Mesenchymal stem cell (in vitro differentiated cells and primary cell): ENCODE measurements at regions not wholly inside any gene's neighbourhood (a gene's known extent, or its start where the extent isn't known, plus 50 kb on each side); places are given as distances from the start of the nearest gene placed in this dataset.

ENCODE experiments used
- DNase-seq: peaks from one replicate; pipeline ENCODE4 v3.0.0-alpha.2; 2013
- H2AFZ ChIP-seq: one replicate; pipeline ENCODE4 v1.6.1; 2013; ENCODE audit warnings: low read depth, mild to moderate bottlenecking, control low read depth, inconsistent platforms, low read length, moderate library complexity
- H2AK5ac ChIP-seq: 2 replicates; pipeline ENCODE4 v1.6.1; 2013; ENCODE audit warnings: low read length, moderate library complexity, mild to moderate bottlenecking, inconsistent platforms; ENCODE audit not compliant: severe bottlenecking
- H2BK120ac ChIP-seq: one replicate; pipeline ENCODE4 v1.6.1; 2013; ENCODE audit warnings: low read depth, mild to moderate bottlenecking, inconsistent platforms, low read length, moderate library complexity
- H2BK12ac ChIP-seq, 2 experiments: one replicate each; pipeline ENCODE4 v1.6.1; 2013; ENCODE audit warnings: inconsistent platforms in 2 of 2, low read length in 2 of 2, mild to moderate bottlenecking in 2 of 2, moderate library complexity in 2 of 2, control low read depth in 1 of 2
- H2BK15ac ChIP-seq: one replicate; pipeline ENCODE4 v1.6.1; 2013; ENCODE audit warnings: mild to moderate bottlenecking, low read depth, inconsistent platforms; ENCODE audit not compliant: poor library complexity, severe bottlenecking
- H2BK5ac ChIP-seq: 2 replicates; pipeline ENCODE4 v1.6.1; 2013; ENCODE audit warnings: low read depth, mild to moderate bottlenecking, low read length, control low read depth, inconsistent platforms; ENCODE audit not compliant: poor library complexity, severe bottlenecking
- H3K14ac ChIP-seq, 2 experiments: one replicate each; pipeline ENCODE4 v1.6.1; 2013; ENCODE audit warnings: inconsistent platforms in 2 of 2, low read length in 2 of 2, control low read depth in 1 of 2, mild to moderate bottlenecking in 1 of 2, moderate library complexity in 1 of 2
- H3K18ac ChIP-seq, 2 experiments: one replicate each; pipeline ENCODE4 v1.6.1; 2013; ENCODE audit warnings: inconsistent platforms in 2 of 2, low read length in 2 of 2, control low read depth in 1 of 2, low read depth in 1 of 2, mild to moderate bottlenecking in 1 of 2
- H3K23ac ChIP-seq, 2 experiments: one replicate each; pipeline ENCODE4 v1.6.1; 2013; ENCODE audit warnings: inconsistent platforms in 2 of 2, low read length in 2 of 2, mild to moderate bottlenecking in 2 of 2, moderate library complexity in 2 of 2, control low read depth in 1 of 2
- H3K27ac ChIP-seq: 2 replicates; pipeline ENCODE4 v1.5.1; 2013; ENCODE audit warnings: mild to moderate bottlenecking, moderate library complexity, low read length, control low read depth, inconsistent platforms; ENCODE audit not compliant: poor library complexity, severe bottlenecking
- H3K27me3 ChIP-seq, 2 experiments: 2 replicates each; pipeline versions ENCODE4 v1.6.1 to v1.7.0; 2013; ENCODE audit warnings: low read length in 2 of 2, mild to moderate bottlenecking in 2 of 2, moderate library complexity in 2 of 2, control low read depth in 1 of 2, inconsistent platforms in 1 of 2; ENCODE audit not compliant: control insufficient read depth in 1 of 2, insufficient read depth in 1 of 2
- H3K36me3 ChIP-seq, 2 experiments: 2 replicates each; pipeline versions ENCODE4 v1.6.1 to v1.7.0; 2013; ENCODE audit warnings: low read length in 2 of 2, control low read depth in 1 of 2, inconsistent platforms in 1 of 2, low read depth in 1 of 2, mild to moderate bottlenecking in 1 of 2; ENCODE audit not compliant: insufficient read depth in 2 of 2, control insufficient read depth in 1 of 2
- H3K4ac ChIP-seq, 2 experiments: one replicate each; pipeline ENCODE4 v1.6.1; 2013; ENCODE audit warnings: inconsistent platforms in 2 of 2, low read length in 2 of 2, mild to moderate bottlenecking in 2 of 2, moderate library complexity in 2 of 2, control low read depth in 1 of 2, low read depth in 1 of 2
- H3K4me1 ChIP-seq: 2 replicates; pipeline ENCODE4 v1.6.1; 2013; ENCODE audit warnings: low read depth, low read length, control low read depth; ENCODE audit not compliant: control insufficient read depth, insufficient read depth
- H3K4me2 ChIP-seq: 2 replicates; pipeline ENCODE4 v1.6.1; 2013; ENCODE audit warnings: low read length, mild to moderate bottlenecking, inconsistent platforms; ENCODE audit not compliant: poor library complexity, severe bottlenecking
- H3K4me3 ChIP-seq, 2 experiments: 2 replicates each; pipeline versions ENCODE4 v1.5.1 to v1.7.0; 2013; ENCODE audit warnings: low read length in 2 of 2, mild to moderate bottlenecking in 2 of 2, control low read depth in 1 of 2, low read depth in 1 of 2; ENCODE audit not compliant: insufficient read depth in 1 of 2
- H3K79me1 ChIP-seq: replicated peaks from 2 replicates; pipeline ENCODE4 v1.6.1; 2013; ENCODE audit warnings: mild to moderate bottlenecking, control low read depth, low read length, inconsistent platforms; ENCODE audit not compliant: poor library complexity, severe bottlenecking
- H3K9ac ChIP-seq: 2 replicates; pipeline ENCODE4 v1.7.0; 2013; ENCODE audit warnings: mild to moderate bottlenecking, low read length, moderate library complexity
- H3K9me3 ChIP-seq: 2 replicates; pipeline ENCODE4 v1.7.0; 2013; ENCODE audit warnings: mild to moderate bottlenecking, low read length; ENCODE audit not compliant: control insufficient read depth
- H4K8ac ChIP-seq: one replicate; pipeline ENCODE4 v1.6.1; 2013; ENCODE audit warnings: inconsistent platforms, mild to moderate bottlenecking, low read length, moderate library complexity
- H4K91ac ChIP-seq: one replicate; pipeline ENCODE4 v1.6.1; 2013; ENCODE audit warnings: mild to moderate bottlenecking, low read length, inconsistent platforms
- WGBS: methylation state at CpG from one replicate; pipeline ENCODE4 v1.1.7; 2013; ENCODE audit warnings: mixed read lengths; 5-methylcytosine and 5-hydroxymethylcytosine counted together

DNA sequence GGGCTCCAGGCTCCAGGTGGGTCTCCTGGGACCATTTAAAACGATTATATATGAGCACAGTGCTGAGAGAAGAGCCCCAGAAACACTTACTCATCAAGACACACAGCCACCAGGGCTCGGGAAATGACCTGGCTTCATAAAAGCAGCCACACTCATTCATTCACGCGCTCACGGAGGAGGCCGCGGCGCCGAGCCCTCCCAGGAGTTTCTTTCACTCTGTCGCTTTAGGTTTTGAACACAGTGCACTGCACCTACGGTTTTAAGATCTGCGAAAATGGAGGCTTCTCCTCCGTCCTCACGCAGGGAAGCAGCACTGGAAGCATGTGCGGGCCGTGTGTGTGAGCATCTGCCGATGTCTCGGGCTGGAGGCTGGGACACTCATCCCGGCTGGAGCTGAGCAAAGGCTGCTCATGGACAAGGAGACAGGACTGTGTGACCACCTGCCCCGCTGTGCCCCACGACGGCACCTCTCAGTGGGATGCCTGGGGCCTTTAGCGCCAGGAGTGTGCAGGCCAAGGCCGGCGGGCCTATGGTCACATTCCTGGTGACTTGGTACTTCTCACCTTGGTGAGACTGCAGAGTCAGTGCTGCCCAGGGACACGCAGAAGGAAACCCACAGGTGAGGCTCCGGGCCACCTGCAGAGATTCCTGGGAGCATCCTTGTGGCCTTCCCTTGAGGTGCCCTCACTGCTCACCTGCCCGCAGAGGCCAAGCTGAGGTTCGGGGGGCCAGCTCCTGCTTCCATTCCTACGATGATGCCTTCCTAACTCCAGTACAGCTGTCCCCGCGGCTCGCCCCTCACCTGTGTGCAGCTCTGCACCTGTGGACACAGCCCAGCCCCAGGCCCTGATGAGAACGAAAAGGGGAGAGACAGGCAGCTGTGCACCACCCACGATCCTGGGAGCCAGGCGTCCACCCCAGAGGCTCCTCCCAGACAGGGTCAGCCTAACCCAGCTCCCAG is 872.0 kb downstream of the BRD1 start:
- no peaks in the 10 kb centered on the region for H3K4me1 ChIP-seq
- DNase-seq = no peak

DNA sequence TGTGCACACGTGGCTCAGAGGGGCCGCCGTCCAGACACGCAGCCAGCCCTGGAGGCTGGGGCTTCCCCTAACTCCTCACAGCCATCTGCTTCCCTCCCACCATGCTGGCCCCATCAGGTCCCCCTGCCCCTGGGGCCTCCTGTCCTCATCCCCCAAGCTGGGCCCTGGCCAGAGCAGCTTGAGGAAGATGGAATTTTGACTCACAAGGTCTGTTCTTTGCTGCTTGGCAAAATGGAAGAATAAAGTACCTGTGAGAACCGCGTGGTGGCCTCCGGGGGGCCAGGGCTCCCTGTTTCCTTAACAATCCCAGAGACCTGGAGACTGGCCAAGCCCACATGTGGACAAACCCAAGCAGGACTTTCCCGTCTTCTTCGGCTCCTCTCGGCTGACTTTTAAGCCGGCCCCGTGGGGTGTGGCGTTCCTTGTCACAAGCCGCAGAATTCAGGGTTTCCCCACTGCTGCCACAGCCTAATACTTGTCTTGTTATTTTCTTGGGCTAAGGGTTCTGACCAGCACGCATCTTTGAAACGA is 872.8 kb downstream of the BRD1 start:
- Histone ChIP-seq H3K4me2 (no peak overlapping the region), H2BK5ac (no peak overlapping the region), H3K18ac (no peak overlapping the region), H2BK12ac (no peak overlapping the region), H3K4me3 (no peak overlapping the region), H4K91ac (no peak overlapping the region), H3K9me3 (no peaks in the 10 kb centered on the region), H3K14ac (no peak overlapping the region), H3K4ac (no peak overlapping the region), H3K23ac (no peak overlapping the region), H3K27ac (no peak overlapping the region), H3K36me3 (no peaks in the 10 kb centered on the region), H3K4me1 (no peaks in the 10 kb centered on the region), H2BK15ac (no peak overlapping the region), H2AFZ (no peak overlapping the region), H2AK5ac (no peak overlapping the region), H4K8ac (no peak overlapping the region), H3K27me3 (peaks cover 0 to 3% of the 10 kb centered on the region in 2 experiments), H3K9ac (no peak overlapping the region), H3K79me1 (no peaks in the 10 kb centered on the region), H2BK120ac (no peak overlapping the region)
- WGBS = 90% methylated on average over 16 of the region's 16 CpGs
- DNase-seq = no peak

More for the DNA sequence above, 872.0 kb downstream of the BRD1 start:
- Histone ChIP-seq H3K18ac (no peak overlapping the region), H3K9ac (no peak overlapping the region), H3K36me3 (no peaks in the 10 kb centered on the region), H3K27me3 (peaks cover 0 to 3% of the 10 kb centered on the region in 2 experiments), H3K4me3 (no peak overlapping the region), H3K9me3 (no peaks in the 10 kb centered on the region), H2BK12ac (no peak overlapping the region), H3K27ac (no peak overlapping the region), H2BK120ac (no peak overlapping the region), H2AFZ (no peak overlapping the region), H4K8ac (no peak overlapping the region), H2BK5ac (no peak overlapping the region), H3K79me1 (no peaks in the 10 kb centered on the region), H3K23ac (no peak overlapping the region), H3K4me2 (no peak overlapping the region), H3K14ac (no peak overlapping the region), H4K91ac (no peak overlapping the region), H3K4ac (no peak overlapping the region), H2BK15ac (no peak overlapping the region), H2AK5ac (no peak overlapping the region)
- WGBS = 89% methylated on average over 36 of the region's 36 CpGs

DNA sequence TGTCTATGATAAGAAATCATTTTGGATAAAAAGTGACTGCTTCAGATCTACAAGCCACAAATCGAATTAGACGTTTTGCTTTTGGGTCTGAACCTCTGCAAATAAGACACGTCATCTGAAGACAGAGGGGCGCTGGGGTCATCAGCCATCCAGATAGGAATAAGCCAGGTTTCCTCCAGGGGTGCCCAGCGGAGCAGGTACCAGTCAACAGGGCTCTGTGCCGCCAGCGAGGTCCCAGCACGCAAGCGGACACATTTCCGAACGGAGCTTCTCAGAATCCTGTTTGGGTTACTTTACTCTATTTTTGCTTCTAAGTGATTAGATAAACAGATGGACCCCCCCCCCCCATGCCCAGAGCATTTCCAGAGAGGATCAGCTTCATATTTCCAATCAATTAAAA is 873.8 kb downstream of the BRD1 start:
- Histone ChIP-seq H3K79me1 (no peaks in the 10 kb centered on the region), H3K4ac (no peak overlapping the region), H2AK5ac (no peak overlapping the region), H3K27me3 (peaks cover 0 to 3% of the 10 kb centered on the region in 2 experiments), H2BK15ac (no peak overlapping the region), H3K9me3 (no peaks in the 10 kb centered on the region), H3K27ac (no peak overlapping the region), H4K91ac (no peak overlapping the region), H3K4me1 (no peaks in the 10 kb centered on the region), H3K18ac (no peak overlapping the region), H4K8ac (no peak overlapping the region), H3K4me2 (no peak overlapping the region), H3K4me3 (no peak overlapping the region), H3K14ac (no peak overlapping the region), H2AFZ (no peak overlapping the region), H2BK5ac (no peak overlapping the region), H3K9ac (no peak overlapping the region), H3K36me3 (no peaks in the 10 kb centered on the region), H3K23ac (no peak overlapping the region), H2BK120ac (no peak overlapping the region), H2BK12ac (no peak overlapping the region)
- 86% methylated on average over 11 of the region's 11 CpGs for WGBS
- no peak for DNase-seq

DNA sequence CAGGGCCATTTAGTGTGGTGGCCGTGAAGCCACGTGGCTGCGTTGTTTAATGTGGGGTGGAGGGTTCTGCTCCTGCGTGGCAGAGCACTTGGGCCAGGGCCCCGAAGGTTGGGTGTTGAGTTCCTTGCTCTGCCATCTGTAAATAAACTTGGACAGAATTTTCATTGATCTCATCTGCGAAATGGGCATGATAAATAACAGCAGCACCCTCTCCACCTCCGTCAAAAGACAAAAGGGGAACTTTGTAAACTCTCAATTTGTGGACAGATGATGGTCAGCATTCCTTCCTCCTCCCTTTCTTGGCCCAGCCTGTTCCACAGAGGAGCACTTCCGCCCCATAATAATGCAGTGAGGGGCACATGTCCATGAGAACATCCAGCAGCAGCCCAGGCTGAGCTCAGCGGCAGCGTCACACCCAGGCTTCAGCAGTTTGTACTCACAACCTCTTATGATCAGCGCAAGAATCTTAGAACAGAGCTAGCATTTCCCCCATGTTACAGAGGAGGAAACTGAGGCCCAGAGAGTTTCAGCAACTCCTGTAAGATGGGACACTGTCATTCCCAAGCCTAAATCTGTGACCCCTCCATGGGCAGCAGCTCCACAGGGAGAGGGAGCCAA is 874.5 kb downstream of the BRD1 start:
- Histone ChIP-seq H3K4ac (no peak overlapping the region), H3K36me3 (no peaks in the 10 kb centered on the region), H3K4me1 (no peaks in the 10 kb centered on the region), H3K9me3 (no peaks in the 10 kb centered on the region), H3K18ac (no peak overlapping the region), H2AK5ac (no peak overlapping the region), H2AFZ (no peak overlapping the region), H2BK120ac (no peak overlapping the region), H3K9ac (no peak overlapping the region), H3K27me3 (peaks cover 0 to 3% of the 10 kb centered on the region in 2 experiments), H3K27ac (no peak overlapping the region), H2BK12ac (no peak overlapping the region), H4K91ac (no peak overlapping the region), H3K23ac (no peak overlapping the region), H4K8ac (no peak overlapping the region), H3K79me1 (no peaks in the 10 kb centered on the region), H3K4me3 (no peak overlapping the region), H2BK5ac (no peak overlapping the region), H2BK15ac (no peak overlapping the region), H3K14ac (no peak overlapping the region), H3K4me2 (no peak overlapping the region)
- WGBS = 82% methylated on average over 10 of the region's 11 CpGs
- DNase-seq = no peak
